Heart right ventricle (tissue), 16 donors: ENCODE measurements at regions not wholly inside any gene's neighbourhood (a gene's known extent, or its start where the extent isn't known, plus 50 kb on each side); places are given as distances from the start of the nearest gene placed in this dataset.

ENCODE experiments used
- ATAC-seq, 8 donors: fragments of 200-7000 bp; cut with Tn5 transposase; one replicate each; pipeline ENCODE4 v1.9.1; 2020; ENCODE audit warnings: mild to moderate bottlenecking in 8 of 8, moderate library complexity in 8 of 8, moderate number of reproducible peaks in 1 of 8
- DNase-seq, 2 donors: peaks; one replicate each; pipeline ENCODE4 v3.0.0-alpha.2; 2020
- H3K27ac ChIP-seq, 10 donors: fragments of 200-600 bp; sonication (generic) in 2 of 10; one replicate each; pipeline versions ENCODE4 v1.5.0 to v1.8.0; 2020 to 2022; ENCODE audit warnings: mild to moderate bottlenecking in 3 of 10
- H3K27me3 ChIP-seq, 7 donors: fragments of 200-600 bp; one replicate each; pipeline ENCODE4 v1.8.0; 2021 to 2022; ENCODE audit warnings: mild to moderate bottlenecking in 2 of 7
- H3K36me3 ChIP-seq, 9 donors: fragments of 200-600 bp; sonication (generic) in 1 of 9; one replicate each; pipeline versions ENCODE4 v1.5.0 to v1.8.0; 2020 to 2022; ENCODE audit warnings: mild to moderate bottlenecking in 2 of 9
- H3K4me1 ChIP-seq, 9 donors: fragments of 200-600 bp; sonication (generic) in 1 of 9; one replicate each; pipeline versions ENCODE4 v1.5.0 to v1.8.0; 2020 to 2022; ENCODE audit warnings: mild to moderate bottlenecking in 4 of 9
- H3K4me3 ChIP-seq, 10 donors: fragments of 200-600 bp; sonication (generic) in 2 of 10; one replicate each; pipeline versions ENCODE4 v1.5.0 to v1.8.0; 2020 to 2022; ENCODE audit warnings: mild to moderate bottlenecking in 7 of 10, moderate library complexity in 2 of 10
- H3K9me3 ChIP-seq, 11 donors: fragments of 200-600 bp in 10 of 11; sonication (generic) in 2 of 11; one replicate each; pipeline versions ENCODE4 v1.5.0 to v1.8.0; 2013 to 2022; ENCODE audit warnings: mild to moderate bottlenecking in 2 of 11, control low read depth in 1 of 11, moderate library complexity in 1 of 11
- WGBS, 2 donors: extraction: QIAGEN DNeasy Blood & Tissue Kit; methylation state at CpG; one replicate each; pipeline ENCODE4 v1.1.7; 2013; ENCODE audit warnings: inconsistent platforms in 1 of 2; 5-methylcytosine and 5-hydroxymethylcytosine counted together
- intact Hi-C, 10 donors: fragments of 100-400 bp; cut with DNase I; formaldehyde crosslinking; loops; one replicate each; pipeline versions ENCODE4 v1.11.1 to v1.14.2; 2022
- TF ChIP-seq, protein P1 (sequence below), 9 donors: fragments of 200-600 bp; sonication (generic) in 2 of 9; IDR thresholded peaks; one replicate each; pipeline versions ENCODE4 v1.5.0 to v1.8.0; 2021 to 2022; ENCODE audit warnings: antibody characterized with exemption in 9 of 9, mild to moderate bottlenecking in 5 of 9, moderate library complexity in 1 of 9
- donor health status: Arrhythmogenic right ventricular cardiomyopathy.
- donor health status: ischemic (EF 13 %, LVEDD 7.1; RV severe dilation, severe dysfunction).
- donor health status: healthy with polysubstance abuse.
- donor health status: DM: no; HTN: yes; CAD: no.
- donor health status: DM: no; HTN: no; CAD: no.
- donor health status: ischemic (EF 25% LVEDD 6.9; RV normal size, moderate dysfunction).
- donor health status: ischemic (EF 25% LVEDD 5.7; RV mildly dilated, moderate dysfunction).
- donor health status: healthy.
- donor health status: DM: yes; HTN: yes; CAD: no.
- donor health status: Ischemic cardiomyopathy.
- donor health status: ischemic (EF 35%, LVEDD 5.7; RV mildly dilated, moderate dysfunction).
- donor health status: nonischemic (EF 11% LVEDD 7.7; RV severe dilation, severe dysfunction).
- donor health status: DM: yes; HTN: yes; CAD: no.
- donor health status: PGD.
- donor health status: ischemic (EF 29% LVEDD 5.4; RV normal size, mild dysfunction).
- donor health status: nonischemic (EF 23%, LVEDD 6.1; RV moderate dilation, normal function).

DNA sequence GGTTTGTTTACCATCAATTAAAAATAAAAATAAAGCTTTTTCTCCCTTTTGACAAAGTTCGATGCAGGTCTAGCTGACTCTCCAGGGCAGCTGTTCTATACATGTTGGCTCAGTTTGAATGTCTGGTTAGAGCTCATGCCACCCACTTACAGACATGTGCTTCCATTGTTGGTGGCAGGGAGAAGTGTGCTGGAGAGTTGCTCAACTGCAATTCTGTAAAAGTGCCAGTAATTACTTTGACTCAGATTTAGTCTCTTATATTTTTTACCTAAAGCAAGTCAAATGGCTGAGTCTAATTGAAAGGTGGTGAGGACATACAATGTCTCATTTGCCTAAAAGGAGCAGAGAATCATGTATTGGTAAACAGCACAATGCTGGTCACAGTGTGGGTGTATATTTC is 609.1 kb upstream of the SYT4 start:
- Histone ChIP-seq H3K27me3 (no peaks in the 10 kb centered on the region), H3K4me3 (no peak overlapping the region), H3K27ac (no peak overlapping the region), H3K9me3 (peaks cover 0 to 5% (median 0%) of the 10 kb centered on the region in 11 donors), H3K36me3 (no peaks in the 10 kb centered on the region), H3K4me1 (peaks cover 0 to 11% (median 3%) of the 10 kb centered on the region in 9 donors)
- WGBS, 2 donors = 86 to 92% methylated on average over 1 of the region's 1 CpG
- TF ChIP-seq, protein P1, sequence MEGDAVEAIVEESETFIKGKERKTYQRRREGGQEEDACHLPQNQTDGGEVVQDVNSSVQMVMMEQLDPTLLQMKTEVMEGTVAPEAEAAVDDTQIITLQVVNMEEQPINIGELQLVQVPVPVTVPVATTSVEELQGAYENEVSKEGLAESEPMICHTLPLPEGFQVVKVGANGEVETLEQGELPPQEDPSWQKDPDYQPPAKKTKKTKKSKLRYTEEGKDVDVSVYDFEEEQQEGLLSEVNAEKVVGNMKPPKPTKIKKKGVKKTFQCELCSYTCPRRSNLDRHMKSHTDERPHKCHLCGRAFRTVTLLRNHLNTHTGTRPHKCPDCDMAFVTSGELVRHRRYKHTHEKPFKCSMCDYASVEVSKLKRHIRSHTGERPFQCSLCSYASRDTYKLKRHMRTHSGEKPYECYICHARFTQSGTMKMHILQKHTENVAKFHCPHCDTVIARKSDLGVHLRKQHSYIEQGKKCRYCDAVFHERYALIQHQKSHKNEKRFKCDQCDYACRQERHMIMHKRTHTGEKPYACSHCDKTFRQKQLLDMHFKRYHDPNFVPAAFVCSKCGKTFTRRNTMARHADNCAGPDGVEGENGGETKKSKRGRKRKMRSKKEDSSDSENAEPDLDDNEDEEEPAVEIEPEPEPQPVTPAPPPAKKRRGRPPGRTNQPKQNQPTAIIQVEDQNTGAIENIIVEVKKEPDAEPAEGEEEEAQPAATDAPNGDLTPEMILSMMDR (IDR thresholded peaks at IDR 0.05) = no peak
- intact Hi-C loops = no loop called here
- ATAC-seq (no peak), DNase-seq (no peak)

DNA sequence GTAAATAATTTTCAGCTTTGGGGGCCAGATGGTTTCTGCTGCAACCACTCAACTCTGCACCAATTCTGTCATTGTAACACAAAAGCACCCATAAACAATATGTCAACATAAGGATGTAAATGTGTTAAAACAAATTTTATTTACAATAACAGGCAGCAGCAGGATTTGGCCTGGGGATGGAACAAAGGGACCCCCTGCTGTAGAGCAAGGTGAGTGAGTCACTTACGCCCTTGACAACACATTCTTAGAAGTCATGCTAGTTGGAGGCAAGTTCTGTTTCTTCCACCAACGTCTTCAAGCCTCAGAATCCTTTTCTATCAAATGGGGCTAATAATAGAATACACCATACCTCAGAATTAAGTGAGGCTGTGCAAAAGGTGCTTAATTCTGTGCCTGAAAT is 610.2 kb upstream of the SYT4 start:
- ATAC-seq = no peak
- peaks cover 0 to 6% (median 0%) of the 10 kb centered on the region in 9 donors for H3K4me1 ChIP-seq
- 67 to 82% methylated on average over 2 of the region's 2 CpGs for WGBS, 2 donors
- TF ChIP-seq, protein P1 (IDR thresholded peaks at IDR 0.05) = no peak
- H3K27ac ChIP-seq = no peak overlapping the region
- H3K9me3 ChIP-seq = peaks cover 0 to 5% (median 0%) of the 10 kb centered on the region in 11 donors
- no peaks in the 10 kb centered on the region for H3K27me3 ChIP-seq
- H3K36me3 ChIP-seq = no peaks in the 10 kb centered on the region
- no peak overlapping the region for H3K4me3 ChIP-seq
- intact Hi-C loops = no loop called here
- no peak for DNase-seq

DNA sequence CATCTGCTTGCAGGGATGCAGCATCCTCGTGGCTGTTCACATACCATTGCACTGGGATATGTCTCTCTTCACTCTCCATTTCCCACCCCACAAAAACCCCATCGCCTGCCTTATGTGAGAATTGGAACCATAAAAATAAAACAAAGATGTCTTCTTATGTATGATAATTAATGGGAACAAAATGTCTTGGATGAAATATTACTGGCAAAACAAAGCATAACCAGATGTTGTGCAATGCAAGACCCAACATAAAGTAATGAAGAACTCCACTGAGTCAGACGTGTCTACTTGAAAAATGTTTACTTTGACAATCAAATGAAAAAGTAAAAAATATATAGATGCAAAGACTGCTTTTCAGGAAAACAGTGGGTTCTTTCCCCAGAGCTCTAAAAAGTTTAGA is 611.3 kb upstream of the SYT4 start:
- Histone ChIP-seq H3K36me3 (no peaks in the 10 kb centered on the region), H3K4me1 (peaks cover 0 to 9% (median 0%) of the 10 kb centered on the region in 9 donors), H3K27ac (no peak overlapping the region), H3K27me3 (no peaks in the 10 kb centered on the region), H3K9me3 (peaks cover 0 to 5% (median 0%) of the 10 kb centered on the region in 11 donors), H3K4me3 (no peak overlapping the region)
- ATAC-seq = no peak
- WGBS, 2 donors = 58 to 70% methylated on average over 3 of the region's 3 CpGs
- TF ChIP-seq, protein P1 (IDR thresholded peaks at IDR 0.05) = no peak
- no peak for DNase-seq
- intact Hi-C loops = no loop called here

DNA sequence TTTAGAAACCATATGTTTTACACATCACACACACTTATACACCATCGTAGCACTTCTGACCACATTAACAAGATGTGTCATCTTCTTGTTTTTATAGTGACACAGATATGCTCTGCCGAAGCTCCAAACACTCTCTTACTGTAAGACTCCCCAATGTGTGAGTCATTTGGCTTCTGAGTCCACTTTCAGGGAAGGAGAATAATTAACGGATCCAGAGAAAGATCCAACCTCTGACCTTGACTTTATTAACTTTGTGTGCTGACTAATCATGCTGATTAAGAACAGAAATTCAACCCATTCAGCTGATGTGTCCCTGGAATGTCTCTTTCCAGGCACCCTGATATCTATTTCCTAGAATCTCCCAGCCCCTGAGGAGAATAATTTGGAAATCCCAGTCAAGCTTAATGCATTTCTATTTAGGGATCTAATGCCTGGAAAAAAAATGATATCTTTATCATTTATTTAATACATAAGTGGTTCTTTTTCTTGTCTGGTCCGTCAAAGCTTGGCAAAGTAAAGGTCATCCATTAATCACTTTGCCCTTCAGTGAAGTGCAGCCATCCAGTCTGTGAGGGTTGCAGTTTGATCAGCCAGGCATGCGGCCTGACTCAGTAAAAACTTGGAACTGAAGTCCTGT is 615.8 kb upstream of the SYT4 start:
- H3K27ac ChIP-seq = peak overlapping the region in 1 of 10 donors; percentile 41
- H3K9me3 ChIP-seq = peaks cover 0 to 11% (median 0%) of the 10 kb centered on the region in 11 donors
- WGBS, 2 donors = 43 to 56% methylated on average over 5 of the region's 5 CpGs

More for the DNA sequence above, 615.8 kb upstream of the SYT4 start:
- Histone ChIP-seq H3K27me3 (no peaks in the 10 kb centered on the region), H3K4me1 (peaks cover 0 to 9% (median 0%) of the 10 kb centered on the region in 9 donors), H3K36me3 (no peaks in the 10 kb centered on the region), H3K4me3 (no peak overlapping the region)
- ATAC-seq (peak in 2 of 8 donors; percentile 34 to 59), DNase-seq (no peak)
- TF ChIP-seq, protein P1 (IDR thresholded peaks at IDR 0.05) = no peak
- intact Hi-C loops = no loop called here
